HepG2 (cell line): ENCODE measurements at regions not wholly inside any gene's neighbourhood (a gene's known extent, or its start where the extent isn't known, plus 50 kb on each side); places are given as distances from the start of the nearest gene placed in this dataset.

Source experiments
- AKAP8 ChIP-seq: sonication (generic); formaldehyde crosslinking; IDR thresholded peaks from 2 replicates; pipeline ENCODE4 v1.5.1; 2020; ENCODE audit warnings: mild to moderate bottlenecking, missing genetic modification reagents
- CAMTA2 ChIP-seq: sonication (generic); formaldehyde crosslinking; IDR thresholded peaks from 2 replicates; pipeline ENCODE4 v1.4.0; 2020; ENCODE audit warnings: mild to moderate bottlenecking, missing genetic modification reagents, borderline replicate concordance
- ETV6 ChIP-seq: sonication (generic); formaldehyde crosslinking; conservative IDR thresholded peaks from 2 replicates; pipeline ENCODE4 v1.4.0; 2020; ENCODE audit warnings: missing genetic modification reagents
- IKZF1 ChIP-seq: fragments of 450-650 bp; IDR thresholded peaks from 2 replicates; pipeline ENCODE4 v1.7.1; 2016
- JUND ChIP-seq: sonication (generic); formaldehyde crosslinking; IDR thresholded peaks from 2 replicates; pipeline ENCODE4 v1.8.0; 2022; ENCODE audit warnings: mild to moderate bottlenecking, missing genetic modification reagents
- MED13 ChIP-seq: sonication (generic); formaldehyde crosslinking; IDR thresholded peaks from 2 replicates; pipeline ENCODE4 v1.5.0; 2020; ENCODE audit warnings: missing genetic modification reagents
- MIER3 ChIP-seq: IDR thresholded peaks from 2 replicates; pipeline ENCODE4 v1.6.1; 2016; ENCODE audit warnings: missing compliant biosample characterization, borderline replicate concordance
- MIXL1 ChIP-seq: IDR thresholded peaks from 2 replicates; pipeline ENCODE4 v1.6.1; 2016
- NFYB ChIP-seq: sonication (generic); formaldehyde crosslinking; IDR thresholded peaks from 2 replicates; pipeline ENCODE4 v1.4.0; 2020; ENCODE audit warnings: missing genetic modification reagents
- NRL ChIP-seq: sonication (generic); formaldehyde crosslinking; IDR thresholded peaks from 2 replicates; pipeline ENCODE4 v1.5.0; 2020; ENCODE audit warnings: missing genetic modification reagents, mild to moderate bottlenecking, moderate library complexity, borderline replicate concordance
- ONECUT2 ChIP-seq: sonication (generic); formaldehyde crosslinking; IDR thresholded peaks from 2 replicates; pipeline ENCODE4 v1.4.0; 2020; ENCODE audit warnings: missing genetic modification reagents
- PTBP1 ChIP-seq: fragments of 200-400 bp; formaldehyde crosslinking; IDR thresholded peaks from 2 replicates; pipeline ENCODE4 v1.6.1; 2018; ENCODE audit warnings: low read length, low read depth; ENCODE audit not compliant: poor library complexity, severe bottlenecking
- TCF12 ChIP-seq, 2 experiments: fragments of 450-650 bp in 1 of 2; sonication (generic) in 1 of 2; formaldehyde crosslinking in 1 of 2; IDR thresholded peaks; 2 replicates each; pipeline versions ENCODE4 v1.6.1 to v1.8.0; 2017 to 2022; ENCODE audit warnings: antibody characterized with exemption in 1 of 2, mild to moderate bottlenecking in 1 of 2, missing genetic modification reagents in 1 of 2, moderate library complexity in 1 of 2
- ZMAT3 ChIP-seq: sonication (generic); formaldehyde crosslinking; conservative IDR thresholded peaks from 2 replicates; pipeline ENCODE4 v1.7.0; 2021; ENCODE audit warnings: missing genetic modification reagents
- ZNF224 ChIP-seq: sonication (generic); formaldehyde crosslinking; IDR thresholded peaks from 2 replicates; pipeline ENCODE4 v1.5.0; 2020; ENCODE audit warnings: mild to moderate bottlenecking, missing genetic modification reagents
- ZNF235 ChIP-seq: sonication (generic); formaldehyde crosslinking; IDR thresholded peaks from 2 replicates; pipeline ENCODE4 v1.8.1; 2023; ENCODE audit warnings: mild to moderate bottlenecking, missing genetic modification reagents, borderline replicate concordance
- ZNF256 ChIP-seq: sonication (generic); formaldehyde crosslinking; conservative IDR thresholded peaks from 2 replicates; pipeline ENCODE4 v1.4.0; 2020; ENCODE audit warnings: missing genetic modification reagents
- ZNF326 ChIP-seq: sonication (generic); formaldehyde crosslinking; IDR thresholded peaks from 2 replicates; pipeline ENCODE4 v1.4.0; 2020; ENCODE audit warnings: missing genetic modification reagents, borderline replicate concordance
- ZNF496 ChIP-seq: sonication (generic); formaldehyde crosslinking; IDR thresholded peaks from 2 replicates; pipeline ENCODE4 v1.8.1; 2023; ENCODE audit warnings: mild to moderate bottlenecking, moderate library complexity, missing genetic modification reagents; ENCODE audit not compliant: insufficient replicate concordance
- ZNF543 ChIP-seq: sonication (generic); formaldehyde crosslinking; IDR thresholded peaks from 2 replicates; pipeline ENCODE4 v1.4.0; 2020; ENCODE audit warnings: mild to moderate bottlenecking, missing genetic modification reagents
- ZNF598 ChIP-seq: sonication (generic); formaldehyde crosslinking; IDR thresholded peaks from 2 replicates; pipeline ENCODE4 v1.5.1; 2020; ENCODE audit warnings: mild to moderate bottlenecking, missing genetic modification reagents, borderline replicate concordance
- TF ChIP-seq, protein P1 (sequence below): sonication (generic); formaldehyde crosslinking; IDR thresholded peaks from 2 replicates; pipeline ENCODE4 v1.4.0; 2020; ENCODE audit warnings: missing genetic modification reagents
- TF ChIP-seq, protein P2 (sequence below): sonication (generic); formaldehyde crosslinking; IDR thresholded peaks from 2 replicates; pipeline ENCODE4 v1.4.0; 2020; ENCODE audit warnings: missing genetic modification reagents, borderline replicate concordance

DNA sequence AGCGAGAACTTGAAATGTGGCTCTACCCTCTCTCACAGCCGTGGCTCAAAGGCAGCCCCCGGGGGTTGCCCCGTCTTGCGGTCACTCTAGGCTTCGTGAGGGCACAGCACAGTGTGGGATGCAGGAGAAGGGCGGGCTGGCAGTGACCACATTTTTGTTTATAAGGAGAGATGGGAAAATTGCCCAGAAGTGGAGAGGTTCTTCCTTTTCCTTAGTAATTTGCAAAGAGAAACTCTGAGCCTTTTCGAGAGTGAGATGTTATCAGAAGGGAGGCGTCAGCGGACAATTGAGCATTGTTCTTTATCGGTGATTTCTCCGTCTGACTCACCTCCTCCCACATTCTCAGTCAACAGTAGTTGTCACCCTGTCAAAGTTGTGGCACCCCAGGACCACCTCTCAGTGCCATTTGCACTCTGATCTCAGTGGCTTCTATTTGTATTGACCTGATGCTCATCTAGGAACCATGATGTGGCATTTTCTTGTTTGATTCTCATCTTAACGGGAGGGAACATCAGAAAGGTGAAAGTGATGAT is 89.6 kb downstream of the ACAA2 start (continued):
- TF ChIP-seq, protein P1, sequence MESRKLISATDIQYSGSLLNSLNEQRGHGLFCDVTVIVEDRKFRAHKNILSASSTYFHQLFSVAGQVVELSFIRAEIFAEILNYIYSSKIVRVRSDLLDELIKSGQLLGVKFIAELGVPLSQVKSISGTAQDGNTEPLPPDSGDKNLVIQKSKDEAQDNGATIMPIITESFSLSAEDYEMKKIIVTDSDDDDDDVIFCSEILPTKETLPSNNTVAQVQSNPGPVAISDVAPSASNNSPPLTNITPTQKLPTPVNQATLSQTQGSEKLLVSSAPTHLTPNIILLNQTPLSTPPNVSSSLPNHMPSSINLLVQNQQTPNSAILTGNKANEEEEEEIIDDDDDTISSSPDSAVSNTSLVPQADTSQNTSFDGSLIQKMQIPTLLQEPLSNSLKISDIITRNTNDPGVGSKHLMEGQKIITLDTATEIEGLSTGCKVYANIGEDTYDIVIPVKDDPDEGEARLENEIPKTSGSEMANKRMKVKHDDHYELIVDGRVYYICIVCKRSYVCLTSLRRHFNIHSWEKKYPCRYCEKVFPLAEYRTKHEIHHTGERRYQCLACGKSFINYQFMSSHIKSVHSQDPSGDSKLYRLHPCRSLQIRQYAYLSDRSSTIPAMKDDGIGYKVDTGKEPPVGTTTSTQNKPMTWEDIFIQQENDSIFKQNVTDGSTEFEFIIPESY (CRISPR knock-in tag), result no peak
- no peak for TF ChIP-seq ZNF224 (CRISPR knock-in tag)
- no peak for TF ChIP-seq NFYB (CRISPR knock-in tag)
- TF ChIP-seq ZNF326 (CRISPR knock-in tag), result no peak
- no peak for TF ChIP-seq MED13
- TF ChIP-seq, protein P2, sequence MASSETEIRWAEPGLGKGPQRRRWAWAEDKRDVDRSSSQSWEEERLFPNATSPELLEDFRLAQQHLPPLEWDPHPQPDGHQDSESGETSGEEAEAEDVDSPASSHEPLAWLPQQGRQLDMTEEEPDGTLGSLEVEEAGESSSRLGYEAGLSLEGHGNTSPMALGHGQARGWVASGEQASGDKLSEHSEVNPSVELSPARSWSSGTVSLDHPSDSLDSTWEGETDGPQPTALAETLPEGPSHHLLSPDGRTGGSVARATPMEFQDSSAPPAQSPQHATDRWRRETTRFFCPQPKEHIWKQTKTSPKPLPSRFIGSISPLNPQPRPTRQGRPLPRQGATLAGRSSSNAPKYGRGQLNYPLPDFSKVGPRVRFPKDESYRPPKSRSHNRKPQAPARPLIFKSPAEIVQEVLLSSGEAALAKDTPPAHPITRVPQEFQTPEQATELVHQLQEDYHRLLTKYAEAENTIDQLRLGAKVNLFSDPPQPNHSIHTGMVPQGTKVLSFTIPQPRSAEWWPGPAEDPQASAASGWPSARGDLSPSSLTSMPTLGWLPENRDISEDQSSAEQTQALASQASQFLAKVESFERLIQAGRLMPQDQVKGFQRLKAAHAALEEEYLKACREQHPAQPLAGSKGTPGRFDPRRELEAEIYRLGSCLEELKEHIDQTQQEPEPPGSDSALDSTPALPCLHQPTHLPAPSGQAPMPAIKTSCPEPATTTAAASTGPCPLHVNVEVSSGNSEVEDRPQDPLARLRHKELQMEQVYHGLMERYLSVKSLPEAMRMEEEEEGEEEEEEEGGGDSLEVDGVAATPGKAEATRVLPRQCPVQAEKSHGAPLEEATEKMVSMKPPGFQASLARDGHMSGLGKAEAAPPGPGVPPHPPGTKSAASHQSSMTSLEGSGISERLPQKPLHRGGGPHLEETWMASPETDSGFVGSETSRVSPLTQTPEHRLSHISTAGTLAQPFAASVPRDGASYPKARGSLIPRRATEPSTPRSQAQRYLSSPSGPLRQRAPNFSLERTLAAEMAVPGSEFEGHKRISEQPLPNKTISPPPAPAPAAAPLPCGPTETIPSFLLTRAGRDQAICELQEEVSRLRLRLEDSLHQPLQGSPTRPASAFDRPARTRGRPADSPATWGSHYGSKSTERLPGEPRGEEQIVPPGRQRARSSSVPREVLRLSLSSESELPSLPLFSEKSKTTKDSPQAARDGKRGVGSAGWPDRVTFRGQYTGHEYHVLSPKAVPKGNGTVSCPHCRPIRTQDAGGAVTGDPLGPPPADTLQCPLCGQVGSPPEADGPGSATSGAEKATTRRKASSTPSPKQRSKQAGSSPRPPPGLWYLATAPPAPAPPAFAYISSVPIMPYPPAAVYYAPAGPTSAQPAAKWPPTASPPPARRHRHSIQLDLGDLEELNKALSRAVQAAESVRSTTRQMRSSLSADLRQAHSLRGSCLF (CRISPR knock-in tag), result no peak
- TF ChIP-seq CAMTA2 (CRISPR knock-in tag), result no peak
- TF ChIP-seq ETV6 (CRISPR knock-in tag), result no peak
- no peak for TF ChIP-seq JUND
- TF ChIP-seq ZNF598 (CRISPR knock-in tag), result no peak
- TF ChIP-seq ZMAT3, result no peak
- TF ChIP-seq ZNF256 (CRISPR knock-in tag), result no peak
- no peak for TF ChIP-seq MIXL1
- no peak for TF ChIP-seq ONECUT2 (CRISPR knock-in tag)
- TF ChIP-seq ZNF496 (CRISPR knock-in tag), result no peak
- no peak for TF ChIP-seq IKZF1
- no peak for TF ChIP-seq NRL (CRISPR knock-in tag)
- no peak for TF ChIP-seq PTBP1
- TF ChIP-seq AKAP8 (CRISPR knock-in tag), result no peak
- TF ChIP-seq ZNF543 (CRISPR knock-in tag), result no peak
- no peak for TF ChIP-seq MIER3 (CRISPR knock-in tag)
- TF ChIP-seq TCF12 (IDR thresholded peaks at IDR 0.05), result no peak
- TF ChIP-seq TCF12 (CRISPR knock-in tag; IDR thresholded peaks at IDR 0.05), result no peak
- TF ChIP-seq ZNF235 (CRISPR knock-in tag), result no peak
